GM18907 (cell line): ENCODE measurements at regions not wholly inside any gene's neighbourhood (a gene's known extent, or its start where the extent isn't known, plus 50 kb on each side); places are given as distances from the start of the nearest gene placed in this dataset.
A peak's percentile ranks its signal among the peaks of the same experiment; 100 is the strongest.
"Not testable (repeated sequence)": the region's sequence is repeated elsewhere in the genome, so short reads cannot be mapped to it uniquely, and the experiment has no call there.

Source experiments
- ATAC-seq: cut with Tn5 transposase; IDR thresholded peaks from one replicate; pipeline ENCODE4 v1.9.1; 2021; ENCODE audit warnings: mild to moderate bottlenecking, moderate library complexity; ENCODE audit not compliant: unreplicated experiment

DNA sequence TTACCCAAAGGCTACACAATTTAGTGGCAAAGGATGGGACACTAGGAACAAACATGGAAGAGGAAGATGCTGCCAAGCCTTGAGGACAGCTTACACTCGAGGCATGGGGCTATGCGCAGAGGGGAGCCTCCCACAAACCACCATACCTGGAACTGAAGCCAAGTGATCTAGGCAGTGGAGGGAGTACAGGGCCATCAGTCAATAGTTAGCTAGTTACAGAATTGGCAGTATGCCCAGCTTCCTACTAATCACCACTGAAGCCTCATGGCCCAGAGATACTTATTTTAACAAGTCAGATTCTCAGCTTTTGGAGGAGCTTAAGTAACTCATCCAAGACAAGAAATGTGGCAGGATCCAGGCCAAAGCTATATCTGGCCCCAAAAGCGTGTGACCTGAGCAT, 226.6 kb upstream of the MOCS1 start:
- ATAC-seq = no peak

DNA sequence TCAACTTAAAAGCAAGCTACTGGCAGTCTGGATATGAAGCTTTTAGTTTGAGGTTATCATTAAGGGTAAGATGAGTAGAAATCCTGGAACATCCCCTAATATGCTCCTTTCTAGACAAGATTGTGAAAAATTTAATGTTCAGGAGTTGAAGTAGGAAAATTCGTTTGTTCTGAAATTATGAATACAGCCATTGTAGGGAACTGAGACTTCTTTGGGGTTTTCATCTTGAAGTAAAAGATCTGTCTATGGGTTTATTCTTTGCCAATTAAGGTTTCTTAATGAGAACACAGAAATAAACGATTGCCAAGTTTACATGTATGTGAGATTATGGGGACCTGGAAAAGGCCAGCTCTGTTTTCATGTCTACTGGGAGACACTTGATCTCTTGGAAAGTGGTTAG, 225.6 kb upstream of the MOCS1 start:
- no peak for ATAC-seq

DNA sequence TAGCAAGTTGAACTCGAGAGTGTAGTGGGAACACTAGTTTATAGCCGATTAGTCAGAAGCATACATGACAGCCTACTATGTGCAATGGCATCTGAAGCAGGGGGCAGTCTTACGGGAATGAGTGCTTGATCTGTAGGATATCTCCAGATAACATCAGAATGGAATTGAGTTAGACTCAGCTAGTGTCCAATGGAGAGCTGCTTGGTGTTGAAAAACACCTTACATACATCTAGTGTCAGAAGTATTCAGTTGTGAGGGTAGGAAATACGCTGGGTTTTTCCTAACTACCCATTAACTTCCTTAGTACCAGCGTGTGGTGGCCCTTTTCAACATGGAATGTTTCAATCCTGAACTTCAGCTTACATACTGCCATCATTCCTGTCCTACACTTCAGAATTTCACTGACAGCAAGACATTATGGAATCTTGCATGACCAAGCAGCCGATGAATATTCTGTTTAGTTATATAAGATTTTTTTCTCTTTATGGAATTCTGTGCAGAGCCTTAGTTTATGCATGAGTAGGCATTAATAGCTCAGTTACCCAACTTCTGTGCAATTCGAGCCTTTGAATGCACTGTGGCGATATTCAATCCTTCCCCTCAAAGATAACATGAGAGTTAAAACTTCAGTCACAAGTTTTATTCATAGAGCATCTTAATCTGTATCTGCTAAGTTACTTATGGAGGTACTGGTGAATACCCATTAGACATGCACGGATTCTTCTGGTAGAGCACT, 218.6 kb upstream of the MOCS1 start:
- ATAC-seq = no peak

DNA sequence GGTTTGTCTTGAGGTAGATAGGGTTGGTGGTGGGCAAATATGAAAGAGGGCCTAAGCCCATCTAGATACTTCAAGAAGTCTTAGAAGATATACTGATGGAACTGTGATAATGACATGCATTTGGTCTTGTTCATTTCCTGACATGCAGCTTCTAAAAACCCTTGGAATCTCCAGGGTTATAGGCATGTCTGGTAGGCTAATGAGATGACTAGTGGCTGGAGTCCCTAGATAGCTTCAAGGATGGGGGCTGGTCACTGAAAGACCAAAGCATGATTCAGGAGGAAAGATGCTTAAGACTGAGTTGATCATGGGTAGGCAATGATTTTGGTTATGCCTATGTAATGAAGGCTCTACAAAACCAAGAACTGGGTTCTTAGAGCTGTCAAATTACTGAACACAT, 217.9 kb upstream of the MOCS1 start:
- ATAC-seq = no peak

DNA sequence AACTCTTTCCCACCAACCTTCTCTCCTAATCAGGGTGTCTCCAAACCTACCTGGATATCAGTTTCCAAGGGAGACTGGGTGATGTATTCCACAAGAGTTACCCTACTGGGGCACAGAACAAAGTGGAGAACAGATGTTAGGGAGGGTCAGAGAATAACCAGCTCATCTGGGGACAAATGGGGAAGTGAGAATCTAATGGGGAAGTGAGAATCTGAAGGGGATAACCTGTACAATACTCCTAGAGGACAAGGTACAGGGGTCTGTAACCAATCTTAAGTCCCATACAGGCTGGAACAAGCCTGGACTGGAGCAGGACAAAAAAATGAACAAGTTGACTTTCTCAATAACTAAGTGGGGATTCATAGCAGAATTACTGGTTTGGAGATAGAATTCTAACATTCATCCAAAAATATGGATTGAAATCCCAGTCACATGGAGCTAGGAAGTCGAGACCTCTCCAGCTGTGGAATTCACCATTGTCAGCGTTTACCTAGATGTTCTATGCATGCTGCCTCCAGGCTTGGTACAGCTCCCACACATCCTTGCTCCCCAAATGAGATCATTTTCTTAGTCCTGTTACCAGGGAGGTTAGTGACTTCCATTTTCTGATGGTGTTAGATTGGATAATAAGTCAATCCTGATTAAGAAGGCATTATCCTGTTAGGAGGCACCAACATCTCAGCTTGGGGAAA, 214.8 kb upstream of the MOCS1 start:
- ATAC-seq = peak; percentile 94

DNA sequence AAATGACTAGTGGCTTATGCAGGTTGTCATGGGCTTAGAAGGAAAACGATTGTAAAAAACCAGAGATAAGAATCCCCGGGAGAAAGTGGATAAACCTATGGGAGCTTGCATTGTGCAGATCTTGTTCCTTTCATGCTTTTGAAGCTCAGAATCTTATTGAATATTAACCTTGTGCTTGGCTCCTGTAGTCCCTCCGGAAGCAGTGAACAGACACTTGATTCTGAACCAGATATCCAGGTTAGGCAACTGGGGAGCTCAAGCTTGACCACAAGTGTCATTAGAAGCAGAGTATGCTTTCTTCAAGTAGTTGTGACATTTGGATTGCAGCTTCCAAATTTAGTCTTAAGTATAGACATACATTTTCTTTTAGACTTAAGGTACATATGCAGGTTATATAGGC, 212.6 kb upstream of the MOCS1 start:
- ATAC-seq = no peak

DNA sequence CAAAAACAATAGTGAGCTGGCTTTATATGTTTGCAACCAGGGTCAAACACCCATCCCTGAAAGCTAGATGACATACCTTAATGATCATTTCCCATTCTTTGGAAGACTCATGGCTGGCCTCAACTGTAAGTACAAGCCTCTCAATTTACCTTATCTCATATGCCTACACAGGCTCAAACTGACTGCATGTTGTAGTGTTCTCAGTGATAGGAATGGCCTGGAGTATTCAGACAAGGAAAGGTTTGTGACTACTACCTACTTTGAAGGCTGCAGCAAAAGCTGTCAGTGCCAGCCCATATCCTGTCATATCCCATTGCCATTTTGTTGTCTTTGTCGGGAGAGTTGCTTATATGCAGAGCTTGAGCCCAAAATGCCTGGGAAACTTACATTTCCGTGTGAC, 205.2 kb upstream of the MOCS1 start:
- ATAC-seq = no peak

DNA sequence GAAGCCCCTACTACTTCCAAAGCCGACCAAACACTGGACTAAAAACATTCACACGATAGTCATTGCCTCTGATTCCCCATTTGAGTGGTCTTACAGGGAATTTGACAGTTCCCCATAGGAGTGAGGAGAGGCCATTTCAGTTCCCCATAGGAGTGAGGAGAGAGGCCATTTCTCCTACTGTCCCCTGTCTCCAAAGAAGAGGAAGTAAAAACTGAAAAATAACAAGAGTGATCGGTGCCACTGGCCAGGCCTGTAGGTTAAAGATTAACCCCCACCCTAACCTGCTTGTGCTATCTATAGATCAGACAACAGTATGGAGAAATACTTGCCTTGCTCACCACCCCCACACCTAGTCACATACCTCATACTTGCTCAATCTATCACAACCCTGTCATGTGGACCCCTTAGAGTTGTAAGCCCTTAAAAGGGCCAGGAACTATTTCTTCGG, 204.0 kb upstream of the MOCS1 start:
- ATAC-seq = peak; percentile 74

DNA sequence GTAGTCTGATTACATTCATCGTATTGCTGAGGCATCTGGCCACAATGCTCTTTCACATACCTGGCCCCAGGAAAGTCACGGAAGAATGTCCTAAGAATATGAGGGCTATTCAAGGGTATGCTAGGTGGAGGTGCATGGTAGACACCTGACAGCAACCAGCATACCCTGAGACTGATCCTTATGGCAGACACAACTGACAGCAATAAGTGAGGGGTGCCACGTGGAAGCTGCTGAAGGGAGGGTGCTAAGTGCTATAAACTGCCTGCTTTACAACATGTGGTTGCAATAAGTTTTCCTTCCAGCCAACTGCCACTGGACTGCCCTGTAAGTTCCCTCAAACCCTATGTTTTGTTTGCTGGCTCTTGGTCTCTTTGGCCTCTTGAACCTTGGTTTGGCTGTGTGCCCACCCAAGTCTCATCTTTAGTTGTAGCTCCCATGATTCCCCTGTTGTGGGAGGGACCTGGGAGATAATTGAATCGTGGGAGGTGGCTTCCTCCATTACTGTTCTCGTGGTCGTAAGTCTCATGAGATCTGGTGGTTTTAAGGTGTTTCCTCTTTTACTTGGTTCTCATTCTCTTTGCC, 201.3 kb upstream of the MOCS1 start:
- no peak for ATAC-seq

DNA sequence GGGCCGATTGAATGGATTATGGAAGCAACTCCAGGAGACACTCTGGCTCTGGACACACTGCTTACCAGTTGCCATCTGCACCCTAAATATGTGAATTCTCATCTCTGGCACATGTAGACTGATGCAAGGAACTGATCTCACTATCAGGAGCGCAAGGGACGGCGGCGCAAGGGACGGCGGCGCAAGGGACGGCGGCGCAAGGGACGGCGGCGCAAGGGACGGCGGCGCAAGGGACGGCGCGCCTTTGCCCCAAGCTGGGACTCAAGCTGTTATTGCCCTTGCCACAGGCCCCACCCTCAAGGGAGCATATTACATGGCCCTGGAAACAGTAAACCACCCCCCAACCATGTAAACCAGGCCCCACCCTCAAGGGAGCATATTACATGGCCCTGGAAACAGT, 199.7 kb upstream of the MOCS1 start:
- ATAC-seq = not testable (repeated sequence)

DNA sequence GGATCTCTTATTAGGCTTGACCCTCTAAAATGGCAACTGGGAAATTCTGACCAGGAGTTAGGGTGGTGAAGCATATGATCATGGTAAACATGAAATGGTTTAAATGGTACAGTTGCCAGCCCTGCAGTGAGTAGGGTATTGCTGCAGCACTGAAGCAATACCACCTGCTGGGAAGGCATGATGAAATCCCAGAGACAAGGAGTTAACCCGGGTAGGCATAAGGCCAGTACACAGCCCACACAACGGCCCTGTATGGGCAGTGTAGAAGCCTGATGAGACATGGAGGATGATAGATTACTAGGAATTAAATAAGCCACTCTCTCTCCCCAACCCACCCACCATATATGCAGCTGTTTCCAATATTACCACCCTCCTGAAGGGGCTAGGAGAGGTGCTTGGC, 197.4 kb upstream of the MOCS1 start:
- no peak for ATAC-seq

DNA sequence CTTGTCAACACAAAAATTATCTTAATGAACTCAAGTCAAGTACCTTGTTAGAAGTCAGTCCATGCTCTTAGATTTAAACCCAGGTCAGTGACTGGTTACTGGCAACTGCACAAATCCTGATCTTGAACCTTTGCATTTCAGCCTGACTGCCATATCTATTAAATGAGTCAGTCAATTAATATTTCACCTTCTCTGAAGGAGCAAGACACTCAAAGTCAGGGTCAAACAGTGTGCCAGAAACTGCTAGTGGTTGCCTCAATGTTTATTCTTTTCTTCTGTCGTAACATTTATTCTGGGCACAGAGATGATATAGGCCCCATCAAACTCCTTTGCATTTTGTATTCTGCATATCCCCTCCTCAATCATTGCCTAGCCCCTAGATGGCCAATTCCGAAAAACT, 193.9 kb upstream of the MOCS1 start:
- no peak for ATAC-seq

DNA sequence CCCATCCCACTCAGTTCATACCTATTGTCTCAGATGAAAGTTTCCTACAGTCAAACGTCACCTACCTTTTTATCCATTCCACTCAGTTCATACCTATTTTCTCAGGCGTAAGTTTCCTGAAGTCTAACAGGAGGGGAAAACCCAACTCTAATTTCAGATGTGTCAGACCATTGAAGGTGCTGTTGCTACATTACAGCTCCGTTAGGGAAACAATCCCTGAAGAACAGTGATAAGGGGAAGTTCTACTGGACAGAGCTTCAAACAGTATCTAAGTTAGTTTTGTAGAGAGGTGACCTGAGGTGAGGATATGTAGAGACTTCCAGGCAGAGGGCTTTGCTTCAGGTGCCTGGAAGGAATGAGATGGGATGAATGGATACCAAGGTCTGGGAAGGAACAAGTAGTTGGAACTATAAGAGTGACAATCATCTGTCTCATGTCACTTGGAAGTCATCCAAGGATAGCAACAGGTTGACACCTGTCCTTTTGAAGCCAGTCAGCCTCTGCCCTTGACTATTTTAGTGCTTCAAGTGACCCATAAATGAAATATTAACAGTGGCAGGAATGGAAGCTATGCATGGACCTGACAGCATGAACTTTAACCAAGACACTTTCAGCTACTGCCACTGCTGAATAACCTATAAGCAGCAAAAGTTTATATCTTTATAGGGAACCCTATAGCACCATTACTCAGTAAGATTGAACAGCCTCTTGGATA, 191.6 kb upstream of the MOCS1 start:
- no peak for ATAC-seq

DNA sequence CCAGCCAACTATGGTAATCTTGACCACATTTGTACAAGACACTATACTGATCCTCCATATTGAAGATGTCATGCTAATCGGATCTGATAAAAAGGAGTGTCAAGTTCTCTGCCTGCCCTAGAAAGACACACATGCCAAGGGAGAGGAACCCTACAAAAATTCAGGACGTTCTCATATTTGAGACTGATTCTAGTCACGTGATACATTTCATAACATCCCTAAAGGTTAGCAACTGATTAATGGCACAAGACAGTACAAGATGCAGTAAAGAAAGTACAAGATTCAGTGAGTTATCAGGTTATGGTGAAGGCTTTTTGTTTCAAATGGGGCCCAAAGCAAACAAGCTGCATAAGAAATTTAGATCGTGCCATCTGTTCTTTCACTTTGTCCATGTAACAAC, 190.7 kb upstream of the MOCS1 start:
- ATAC-seq = no peak

DNA sequence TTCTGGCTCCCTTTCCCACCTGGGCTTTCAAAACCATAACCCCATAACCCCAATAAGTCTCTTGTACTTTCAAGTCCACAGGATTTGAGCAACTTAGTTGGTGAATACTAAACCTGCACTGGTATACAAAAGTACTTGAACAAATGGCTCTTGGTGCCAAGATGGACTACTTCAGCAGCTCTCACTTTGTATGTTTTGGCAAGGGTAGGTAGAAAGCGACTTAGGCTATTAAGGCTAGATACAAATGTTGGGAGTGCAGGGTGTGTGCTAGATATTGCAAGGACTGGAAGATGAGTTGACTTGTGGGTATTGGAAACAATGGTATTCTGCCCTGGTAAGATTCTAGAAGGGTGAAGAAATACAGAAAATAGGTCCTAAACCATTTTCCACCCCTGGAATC, 182.6 kb upstream of the MOCS1 start:
- ATAC-seq = no peak

DNA sequence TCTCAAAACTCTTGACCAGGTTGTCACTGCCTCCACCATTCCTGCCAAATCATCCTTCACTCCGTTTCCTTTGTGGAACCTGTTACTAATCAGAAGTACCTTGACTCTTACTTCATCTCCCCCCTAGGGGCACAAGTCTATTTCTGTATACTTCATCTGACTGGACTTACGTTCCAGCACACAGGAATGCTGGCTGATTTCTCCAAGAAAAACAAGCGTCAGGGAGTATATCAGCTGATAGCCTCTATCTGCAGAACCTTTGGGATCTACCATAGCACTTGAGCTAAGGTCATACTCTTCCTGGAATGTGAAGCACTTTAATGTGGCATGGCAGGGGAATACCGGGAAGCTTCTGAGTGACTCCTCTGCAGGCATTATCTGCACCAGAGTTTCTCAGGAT, 178.1 kb upstream of the MOCS1 start:
- ATAC-seq = no peak

DNA sequence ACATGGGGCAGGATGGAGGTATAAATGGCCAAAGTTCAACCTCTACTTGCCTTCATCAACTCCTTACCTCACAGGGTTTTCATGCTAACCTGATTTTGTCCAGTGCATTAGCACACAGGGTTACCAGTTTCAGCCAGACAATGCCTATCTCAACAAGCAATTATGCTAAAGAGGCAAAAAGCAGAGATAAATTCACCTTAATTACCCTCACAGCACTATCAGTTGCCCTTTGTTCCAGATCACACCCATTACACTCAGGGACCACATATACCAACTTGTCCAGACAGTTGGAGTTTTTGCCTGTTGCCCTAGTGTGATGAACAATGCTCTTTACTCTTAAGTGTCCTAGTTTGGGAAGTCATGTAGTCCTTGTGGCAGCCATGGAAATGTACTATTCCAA, 174.5 kb upstream of the MOCS1 start:
- no peak for ATAC-seq

DNA sequence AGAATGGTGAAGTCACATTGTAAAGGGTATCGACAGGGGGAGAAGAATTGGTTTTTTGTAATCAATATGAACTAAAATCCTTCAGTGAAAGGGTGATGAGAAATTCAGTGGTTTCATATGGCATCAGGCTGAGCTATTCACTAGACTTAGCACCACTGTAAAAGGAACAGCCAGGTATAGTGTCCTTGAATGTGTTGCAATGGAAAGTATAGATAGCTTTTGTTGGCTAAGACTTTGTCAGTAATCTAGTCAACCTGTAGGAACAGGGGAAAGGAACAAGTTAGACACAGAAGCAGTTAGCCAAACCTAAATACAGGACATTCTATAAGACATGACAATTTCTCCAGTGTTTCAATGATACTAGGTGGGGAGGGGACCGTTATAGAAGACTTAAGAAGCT, 172.6 kb upstream of the MOCS1 start:
- ATAC-seq = no peak

DNA sequence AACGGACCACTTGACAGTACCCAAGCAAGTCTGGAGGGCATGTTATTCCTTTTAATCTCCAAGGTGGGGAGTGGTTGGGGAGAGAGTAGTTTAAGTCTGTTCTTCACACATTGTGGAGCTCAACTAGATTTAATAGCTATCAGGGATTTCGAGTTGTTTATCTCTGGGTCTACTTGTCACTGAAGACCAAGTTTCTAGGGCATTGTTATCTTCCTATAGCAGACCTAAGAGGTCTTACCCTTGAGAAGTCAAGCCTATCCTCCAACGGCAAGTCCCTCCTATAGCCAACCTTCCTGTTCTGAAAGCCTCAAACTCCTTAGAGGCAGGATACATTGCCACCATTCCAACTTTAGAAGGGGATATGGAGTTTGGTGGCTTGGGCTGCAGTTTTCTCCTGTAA, 164.5 kb upstream of the MOCS1 start:
- no peak for ATAC-seq

DNA sequence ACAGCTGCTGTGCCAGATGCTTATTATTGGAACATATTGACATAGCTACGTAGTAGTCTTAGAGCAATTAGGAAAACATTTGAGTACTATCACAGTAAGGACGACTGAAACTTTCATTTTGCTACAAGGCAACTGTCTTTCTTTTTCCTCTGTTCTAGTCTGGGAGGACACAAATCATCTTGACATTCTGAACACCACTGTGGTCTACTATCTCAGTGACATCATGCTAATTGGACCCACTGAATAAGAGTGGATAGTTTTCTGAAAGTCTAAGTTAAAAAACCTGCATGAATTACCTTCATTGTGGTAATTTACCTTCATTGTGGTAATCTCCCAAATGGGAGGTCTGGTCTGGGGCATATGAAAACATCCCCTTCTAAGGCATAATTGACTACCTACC, 163.3 kb upstream of the MOCS1 start:
- no peak for ATAC-seq

DNA sequence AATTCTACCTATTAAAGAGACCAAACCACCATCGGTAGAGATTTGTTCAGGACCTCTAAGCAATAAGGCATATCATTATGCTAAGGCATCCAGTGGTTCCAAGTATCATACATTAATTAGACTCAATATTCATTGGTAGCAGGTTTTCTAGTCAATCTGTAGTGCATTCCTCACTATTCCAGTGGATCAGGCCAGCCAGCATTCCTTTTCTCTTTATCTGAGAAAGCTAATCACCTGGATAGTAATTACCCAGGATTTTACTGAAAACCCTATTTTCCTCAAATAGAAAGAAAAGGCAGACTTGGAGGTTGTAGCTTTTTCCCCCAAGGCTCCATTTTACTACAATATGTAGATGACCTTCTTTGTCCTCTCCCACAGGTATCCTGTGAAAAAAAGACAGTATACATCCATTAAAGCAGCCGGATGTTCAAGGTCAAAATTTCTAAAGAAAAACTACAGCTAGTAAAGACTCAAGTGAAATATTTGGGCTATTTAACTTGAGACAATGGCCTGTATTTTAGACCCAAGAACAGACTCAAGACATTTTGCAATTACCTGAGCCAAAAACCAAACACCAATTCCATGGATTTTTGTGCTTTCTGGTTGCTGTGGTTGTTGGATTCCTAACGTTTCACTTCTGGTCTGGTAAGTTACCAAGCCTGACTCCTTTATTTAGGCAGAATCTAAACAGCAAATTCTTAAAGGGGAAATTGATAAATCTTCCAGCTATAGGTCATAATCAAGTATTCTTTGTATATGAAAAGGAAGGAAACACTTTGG, 149.1 kb upstream of the MOCS1 start:
- ATAC-seq = no peak
